ENCODE measurements at regions not wholly inside any gene's neighbourhood (a gene's known extent, or its start where the extent isn't known, plus 50 kb on each side); places are given as distances from the start of the nearest gene placed in this dataset.

- no peak overlapping the region for H2BK20ac ChIP-seq (ENCODE audit: low read depth, low read length, poor library complexity, severe bottlenecking)
- no peak for DNase-seq
- no peaks in the 10 kb centered on the region for H3K4me1 Mint-ChIP-seq
- H4K8ac ChIP-seq (replicated peaks; ENCODE audit: insufficient read length, low read depth, low read length), result no peak overlapping the region
- no peak overlapping the region for H3T11ph ChIP-seq (ENCODE audit: low read length)
- H2BK15ac ChIP-seq (ENCODE audit: low read depth, low read length), result no peak overlapping the region
- H3K9me3 Mint-ChIP-seq, result peaks cover 15 to 20% of the 10 kb centered on the region in 2 experiments; a peak in 4 of 5 replicates
- no peak overlapping the region for H3K9ac ChIP-seq (ENCODE audit: extremely low read depth, insufficient read length, low read length)
- H4K91ac ChIP-seq (ENCODE audit: insufficient read length, low read depth, low read length), result no peak overlapping the region
- no peaks in the 10 kb centered on the region for H3K9me3 ChIP-seq (ENCODE audit: control insufficient read depth, low read depth, low read length)
- H3K79me2 ChIP-seq (ENCODE audit: insufficient read depth, low read length), result no peaks in the 10 kb centered on the region
- no peak overlapping the region for H2BK12ac ChIP-seq (ENCODE audit: insufficient read length, low read depth, low read length)
- H3K4me2 ChIP-seq (ENCODE audit: insufficient read depth, insufficient read length, low read length), result no peak overlapping the region
- no peak overlapping the region for H2BK5ac ChIP-seq (ENCODE audit: insufficient read length, low read length)
- H3K56ac ChIP-seq (ENCODE audit: insufficient read length, low read depth, low read length), result no peak overlapping the region
- peaks cover 0 to 18% (median 2%) of the 10 kb centered on the region in 3 experiments; a peak in 3 of 7 replicates for H3K36me3 Mint-ChIP-seq (ENCODE audit: insufficient read depth in 1 of 3, low read depth in 3 of 3)
- H3K4me1 ChIP-seq (ENCODE audit: insufficient read depth, low read length), result no peaks in the 10 kb centered on the region
- H3K23me2 ChIP-seq (ENCODE audit: insufficient read length, low read depth, low read length, poor library complexity, severe bottlenecking), result no peaks in the 10 kb centered on the region
- H2AK5ac ChIP-seq (ENCODE audit: insufficient read length, low read length), result no peak overlapping the region
- no peak overlapping the region for H2BK120ac ChIP-seq (ENCODE audit: low read depth, low read length, poor library complexity, severe bottlenecking)
- no peak for TF ChIP-seq CTCF (conservative IDR thresholded peaks at IDR 0.05)
- H3K23ac ChIP-seq (ENCODE audit: insufficient read length, low read depth, low read length), result no peak overlapping the region
- peak overlapping the region in 1 of 3 experiments; percentile 70; a peak in 1 of 7 replicates for H3K27ac Mint-ChIP-seq
- no peaks in the 10 kb centered on the region for H3K27me3 Mint-ChIP-seq (ENCODE audit: low read depth)
- H3K18ac ChIP-seq (ENCODE audit: insufficient read length, low read depth, low read length), result no peak overlapping the region
- WGBS (ENCODE audit: extremely low coverage, insufficient read length, low lambda C conversion rate), result no CpG with 5 or more reads among the region's 1 CpG
- H3K4me3 Mint-ChIP-seq, result no peak overlapping the region
- no peak overlapping the region for H3K4ac ChIP-seq (ENCODE audit: low read depth, low read length)
- no peak overlapping the region for H2AFZ ChIP-seq (ENCODE audit: low read length)
- H4K5ac ChIP-seq (ENCODE audit: insufficient read length, low read depth, low read length), result no peak overlapping the region
- H3K14ac ChIP-seq (ENCODE audit: insufficient read depth, low read length), result no peak overlapping the region
- no peaks in the 10 kb centered on the region for H3K27me3 ChIP-seq (ENCODE audit: insufficient read depth, low read length)
- no peaks in the 10 kb centered on the region for H3K79me1 ChIP-seq (ENCODE audit: insufficient read depth, low read depth, low read length, poor library complexity, severe bottlenecking)
- H3K27ac ChIP-seq (ENCODE audit: insufficient read length, low read depth, low read length), result no peak overlapping the region
- H4K20me1 ChIP-seq (ENCODE audit: control insufficient read depth, insufficient read depth, insufficient read length), result no peaks in the 10 kb centered on the region
Measured at GRCh38 chr3:145197051-145197820, 963.7 kb downstream of the PLOD2 start.

Data from H9 (cell line).